ENCODE measurements at regions not wholly inside any gene's neighbourhood (a gene's known extent, or its start where the extent isn't known, plus 50 kb on each side); places are given as distances from the start of the nearest gene placed in this dataset.
A peak's percentile ranks its signal among the peaks of the same experiment; 100 is the strongest.

GRCh38 chr7:125551008-125551407 is 621.4 kb upstream of the POT1 start:
- DNase-seq, result no peak

GRCh38 chr7:125547505-125547904 is 617.9 kb upstream of the POT1 start:
- no peak for DNase-seq

GRCh38 chr7:125530553-125530952 is 600.9 kb upstream of the POT1 start:
- no peak for DNase-seq

- no peak for DNase-seq
These were observed 599.6 kb upstream of the POT1 start for GRCh38 chr7:125529249-125529648.

GRCh38 chr7:125526958-125527357 is 597.3 kb upstream of the POT1 start:
- DNase-seq, result no peak

- no peak for DNase-seq
These were observed 596.5 kb upstream of the POT1 start for GRCh38 chr7:125526092-125526491.

- DNase-seq, result no peak
These were observed 586.6 kb upstream of the POT1 start for GRCh38 chr7:125516194-125516593.

GRCh38 chr7:125512373-125512772 is 582.7 kb upstream of the POT1 start:
- no peak for DNase-seq

GRCh38 chr7:125511310-125511709 is 581.7 kb upstream of the POT1 start:
- DNase-seq, result no peak

GRCh38 chr7:125506331-125506730 is 576.7 kb upstream of the POT1 start:
- no peak for DNase-seq

GRCh38 chr7:125504848-125505247 is 575.2 kb upstream of the POT1 start:
- no peak for DNase-seq

GRCh38 chr7:125495997-125496396 is 566.4 kb upstream of the POT1 start:
- DNase-seq, result no peak

- no peak for DNase-seq
These were observed 562.9 kb upstream of the POT1 start for GRCh38 chr7:125492521-125492920.

GRCh38 chr7:125491137-125491536 is 561.5 kb upstream of the POT1 start:
- DNase-seq, result no peak

GRCh38 chr7:125490167-125490566 is 560.5 kb upstream of the POT1 start:
- no peak for DNase-seq

GRCh38 chr7:125485223-125485622 is 555.6 kb upstream of the POT1 start:
- DNase-seq, result no peak

GRCh38 chr7:125484755-125485154 is 555.1 kb upstream of the POT1 start:
- DNase-seq, result no peak

GRCh38 chr7:125481323-125481722 is 551.7 kb upstream of the POT1 start:
- DNase-seq, result no peak

- DNase-seq, result no peak
These were observed 551.1 kb upstream of the POT1 start for GRCh38 chr7:125480762-125481161.

GRCh38 chr7:125468855-125469174 is 539.2 kb upstream of the POT1 start:
- no peak for DNase-seq

- DNase-seq, result no peak
These were observed 538.6 kb upstream of the POT1 start for GRCh38 chr7:125467996-125468854.

- DNase-seq, result no peak
These were observed 535.9 kb upstream of the POT1 start for GRCh38 chr7:125465527-125465926.

- no peak for DNase-seq
These were observed 533.0 kb upstream of the POT1 start for GRCh38 chr7:125462615-125463014.

GRCh38 chr7:125459038-125459437 is 529.4 kb upstream of the POT1 start:
- DNase-seq, result no peak

- peak; percentile 8 for DNase-seq
These were observed 521.1 kb upstream of the POT1 start for GRCh38 chr7:125450749-125451148.

All from HCEC 1CT (cell line).